ACC112 (cell line): ENCODE measurements at regions not wholly inside any gene's neighbourhood (a gene's known extent, or its start where the extent isn't known, plus 50 kb on each side); places are given as distances from the start of the nearest gene placed in this dataset.

Source experiments
- H2AFZ ChIP-seq: fragments of 200-600 bp; sonication (generic); one replicate; pipeline ENCODE4 v1.6.0; 2017; ENCODE audit warnings: antibody characterized with exemption, low read length; ENCODE audit not compliant: unreplicated experiment
- H3K27ac ChIP-seq: fragments of 200-600 bp; sonication (generic); 2 replicates; pipeline ENCODE4 v1.5.1; 2014; ENCODE audit warnings: low read depth, mild to moderate bottlenecking, antibody characterized with exemption, low read length, moderate library complexity
- H3K27me3 ChIP-seq: fragments of 200-600 bp; sonication (generic); 2 replicates; pipeline ENCODE4 v1.6.1; 2014; ENCODE audit warnings: mild to moderate bottlenecking, antibody characterized with exemption, low read length, moderate library complexity, mixed read lengths; ENCODE audit not compliant: insufficient read depth
- H3K36me3 ChIP-seq: fragments of 200-600 bp; sonication (generic); 2 replicates; pipeline ENCODE4 v1.6.1; 2016; ENCODE audit warnings: mild to moderate bottlenecking, antibody characterized with exemption, low read length, moderate library complexity, mixed read lengths; ENCODE audit not compliant: insufficient read depth
- H3K4me1 ChIP-seq: fragments of 200-600 bp; sonication (generic); one replicate; pipeline ENCODE4 v1.6.1; 2016; ENCODE audit warnings: low read length, mixed read lengths; ENCODE audit not compliant: insufficient read depth, unreplicated experiment, control insufficient read depth
- H3K4me3 ChIP-seq: fragments of 200-600 bp; sonication (generic); 2 replicates; pipeline ENCODE4 v1.5.1; 2014; ENCODE audit warnings: mild to moderate bottlenecking, low read depth, low read length
- H3K79me2 ChIP-seq: fragments of 200-600 bp; sonication (generic); one replicate; pipeline ENCODE4 v1.6.0; 2016; ENCODE audit warnings: low read length; ENCODE audit not compliant: control insufficient read depth, unreplicated experiment, insufficient read depth

DNA sequence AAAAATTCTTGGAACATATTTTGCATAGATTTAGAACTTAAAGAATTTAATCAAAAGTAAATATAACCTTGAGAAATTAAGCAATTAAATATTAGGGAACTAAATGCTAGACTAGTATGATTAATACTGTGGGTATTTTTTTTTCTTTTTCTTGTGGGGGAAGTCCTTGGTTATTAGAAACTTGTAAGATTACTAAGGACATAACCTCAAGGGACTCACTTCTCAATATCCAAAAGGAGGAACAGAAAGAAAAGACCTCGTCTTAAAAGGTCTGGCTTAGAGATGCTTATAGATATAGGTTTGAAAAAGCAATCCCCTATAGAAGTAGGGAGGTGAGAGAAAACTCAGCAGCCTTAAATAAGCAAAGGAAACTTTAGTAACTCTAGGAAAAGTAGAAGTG, 368.5 kb downstream of the INSC start:
- Histone ChIP-seq H3K79me2 (no peaks in the 10 kb centered on the region), H3K36me3 (no peaks in the 10 kb centered on the region), H3K27me3 (no peaks in the 10 kb centered on the region), H2AFZ (no peak overlapping the region), H3K4me3 (no peak overlapping the region), H3K27ac (no peak overlapping the region), H3K4me1 (no peaks in the 10 kb centered on the region)

DNA sequence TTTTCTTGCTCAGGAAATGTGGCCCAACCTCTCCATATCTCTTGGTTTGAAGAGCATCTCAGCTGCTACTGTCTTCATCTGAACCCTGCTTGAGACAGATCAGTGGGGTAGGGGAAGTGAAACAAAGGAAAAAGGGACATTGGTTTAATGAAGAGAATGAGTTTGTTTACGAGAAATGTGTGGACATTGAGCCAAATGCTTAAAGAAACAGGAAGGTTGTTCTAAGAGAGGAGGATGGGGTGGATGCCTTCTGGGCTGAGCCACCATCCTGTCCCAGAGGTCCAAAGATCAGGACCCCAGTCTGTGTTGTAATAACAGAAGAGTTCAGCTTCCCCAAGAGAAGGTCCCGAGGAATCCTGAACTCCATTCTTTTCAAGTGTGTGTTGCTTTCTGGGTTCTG, 369.7 kb downstream of the INSC start:
- no peak overlapping the region for H3K4me3 ChIP-seq
- H3K79me2 ChIP-seq = no peaks in the 10 kb centered on the region
- H3K27ac ChIP-seq = no peak overlapping the region
- no peaks in the 10 kb centered on the region for H3K4me1 ChIP-seq
- H3K27me3 ChIP-seq = no peaks in the 10 kb centered on the region
- no peak overlapping the region for H2AFZ ChIP-seq
- H3K36me3 ChIP-seq = no peaks in the 10 kb centered on the region

GRCh38 chr11:15485432-15485831, 370.7 kb downstream of the INSC start:
- Histone ChIP-seq H3K4me3 (no peak overlapping the region), H3K27me3 (no peaks in the 10 kb centered on the region), H3K27ac (no peak overlapping the region), H3K36me3 (no peaks in the 10 kb centered on the region), H3K4me1 (no peaks in the 10 kb centered on the region), H3K79me2 (no peaks in the 10 kb centered on the region), H2AFZ (no peak overlapping the region)

DNA sequence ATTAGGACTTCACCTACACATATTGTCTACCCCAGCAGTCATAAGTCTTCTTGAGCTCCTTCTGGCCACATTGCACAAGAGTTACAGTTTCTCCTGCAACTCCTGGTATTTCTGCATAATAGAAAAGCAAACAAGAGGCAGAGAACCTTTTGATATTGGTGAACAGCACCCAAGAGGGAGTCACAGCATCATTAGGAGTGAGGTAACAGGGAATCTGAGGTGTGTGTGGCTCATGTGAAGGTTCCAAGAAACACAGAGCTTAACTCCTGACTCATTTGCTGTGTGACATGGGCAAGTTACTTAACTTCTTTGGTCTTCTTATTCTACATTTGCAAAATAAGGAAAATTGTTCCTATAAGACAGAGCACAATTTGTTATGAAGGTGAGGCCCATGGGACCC, 374.6 kb downstream of the INSC start:
- Histone ChIP-seq H3K79me2 (no peaks in the 10 kb centered on the region), H3K27ac (no peak overlapping the region), H3K4me1 (no peaks in the 10 kb centered on the region), H3K27me3 (no peaks in the 10 kb centered on the region), H3K4me3 (no peak overlapping the region), H2AFZ (no peak overlapping the region), H3K36me3 (no peaks in the 10 kb centered on the region)

DNA sequence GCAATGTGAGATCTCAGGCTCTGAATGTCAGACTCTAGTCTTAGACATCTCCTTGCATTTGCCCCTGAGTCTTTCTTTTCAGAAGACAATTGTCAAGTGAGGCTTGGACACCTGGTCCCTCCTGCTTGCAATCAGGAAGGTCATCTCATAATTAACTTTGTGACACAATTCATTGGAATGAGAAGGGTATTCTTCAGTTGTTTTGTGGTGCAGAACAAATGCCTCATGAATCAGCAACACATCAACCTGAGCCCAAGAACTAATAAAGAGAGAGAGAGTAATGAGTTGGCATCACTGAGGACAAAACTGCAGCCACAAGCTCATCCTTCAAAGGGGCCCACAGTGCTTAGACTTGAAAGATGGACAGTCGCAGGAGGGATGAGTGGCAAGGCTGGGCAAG, 375.8 kb downstream of the INSC start:
- H3K79me2 ChIP-seq = no peaks in the 10 kb centered on the region
- H3K27me3 ChIP-seq = no peaks in the 10 kb centered on the region
- H3K36me3 ChIP-seq = no peaks in the 10 kb centered on the region

GRCh38 chr11:15493066-15493465, 378.3 kb downstream of the INSC start:
- H3K36me3 ChIP-seq = no peaks in the 10 kb centered on the region
- no peaks in the 10 kb centered on the region for H3K4me1 ChIP-seq
- H3K4me3 ChIP-seq = no peak overlapping the region
- no peak overlapping the region for H2AFZ ChIP-seq
- H3K27me3 ChIP-seq = no peaks in the 10 kb centered on the region
- H3K27ac ChIP-seq = no peak overlapping the region
- no peaks in the 10 kb centered on the region for H3K79me2 ChIP-seq

More for the DNA sequence above, 375.8 kb downstream of the INSC start:
- H3K27ac ChIP-seq = no peak overlapping the region
- no peak overlapping the region for H3K4me3 ChIP-seq
- H2AFZ ChIP-seq = no peak overlapping the region
- H3K4me1 ChIP-seq = no peaks in the 10 kb centered on the region

DNA sequence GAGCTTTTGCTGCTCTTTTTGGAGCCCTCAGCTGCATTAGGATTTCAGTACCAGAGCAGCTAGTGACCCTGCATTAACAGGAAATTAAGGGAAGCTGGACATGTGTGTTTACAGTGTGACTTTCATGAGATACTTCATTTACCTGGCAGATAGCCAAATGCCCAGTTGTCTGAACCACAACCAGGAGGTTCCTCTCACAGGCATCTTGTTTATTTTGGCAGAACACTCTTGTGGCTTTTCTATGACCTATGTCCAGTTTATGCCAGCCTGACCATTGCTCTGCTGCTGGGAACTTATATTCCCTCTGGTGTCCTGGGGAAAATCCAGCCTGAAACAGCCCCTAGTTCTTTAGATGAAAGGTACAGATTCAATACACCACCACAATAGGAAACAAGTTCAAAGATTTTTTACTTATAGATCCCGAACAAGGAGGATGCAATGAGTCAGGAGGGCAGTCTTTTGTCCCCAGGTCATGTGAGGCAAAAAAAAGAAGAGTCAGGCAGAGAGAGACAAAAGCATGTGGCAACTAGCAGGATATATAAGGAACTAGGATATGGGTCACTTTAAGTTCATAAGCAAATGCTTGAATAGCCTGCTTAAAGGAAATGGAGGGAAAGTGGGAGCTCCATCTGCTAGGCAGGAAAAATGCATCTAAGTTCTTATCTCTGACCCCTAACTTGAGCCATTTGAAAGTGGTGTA, 379.3 kb downstream of the INSC start:
- Histone ChIP-seq H2AFZ (no peak overlapping the region), H3K36me3 (no peaks in the 10 kb centered on the region), H3K4me3 (no peak overlapping the region), H3K79me2 (no peaks in the 10 kb centered on the region), H3K27ac (no peak overlapping the region), H3K27me3 (no peaks in the 10 kb centered on the region), H3K4me1 (no peaks in the 10 kb centered on the region)

DNA sequence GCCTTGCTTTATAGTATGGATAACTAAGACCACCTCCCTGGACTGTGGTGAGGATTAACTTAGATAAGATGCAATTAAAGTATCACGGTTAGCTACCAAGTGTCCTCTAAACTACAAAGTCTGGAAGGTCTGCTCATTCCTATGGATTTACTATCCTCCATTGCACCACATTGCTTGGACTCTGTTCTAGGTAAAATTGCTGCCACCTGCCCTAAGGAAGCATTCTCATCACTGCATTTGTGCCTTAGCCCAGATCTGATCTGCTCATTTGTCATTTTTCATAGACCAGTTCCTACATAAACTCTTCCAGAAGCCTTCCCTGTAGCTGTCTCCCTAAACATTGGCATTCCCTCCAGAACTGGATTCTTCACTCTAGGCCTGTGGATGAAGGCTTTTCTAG, 380.0 kb downstream of the INSC start:
- H3K4me3 ChIP-seq = no peak overlapping the region
- no peak overlapping the region for H2AFZ ChIP-seq
- no peaks in the 10 kb centered on the region for H3K36me3 ChIP-seq
- H3K4me1 ChIP-seq = no peaks in the 10 kb centered on the region
- H3K79me2 ChIP-seq = no peaks in the 10 kb centered on the region
- no peaks in the 10 kb centered on the region for H3K27me3 ChIP-seq
- no peak overlapping the region for H3K27ac ChIP-seq

DNA sequence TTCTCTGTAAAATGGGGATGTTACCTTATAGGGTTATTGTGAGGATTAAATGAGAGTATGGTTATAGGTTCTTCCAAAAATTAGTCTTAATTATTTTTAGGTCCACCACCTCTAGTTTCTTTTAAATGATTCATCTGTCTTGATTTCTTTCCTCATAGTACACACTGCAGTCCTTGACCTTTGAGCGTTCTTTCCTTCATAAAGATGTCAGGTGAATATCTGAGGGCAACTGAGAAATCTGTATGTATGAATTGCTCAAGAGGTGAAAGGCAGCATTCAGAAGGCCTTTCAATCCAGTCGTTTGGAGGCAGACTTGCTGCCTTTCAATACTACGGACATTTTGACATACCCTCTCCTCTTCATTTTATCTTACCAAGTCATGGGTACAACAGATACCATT, 380.7 kb downstream of the INSC start:
- H3K36me3 ChIP-seq = no peaks in the 10 kb centered on the region
- H3K27me3 ChIP-seq = no peaks in the 10 kb centered on the region
- H3K4me1 ChIP-seq = no peaks in the 10 kb centered on the region
- no peak overlapping the region for H2AFZ ChIP-seq
- no peaks in the 10 kb centered on the region for H3K79me2 ChIP-seq
- no peak overlapping the region for H3K4me3 ChIP-seq
- no peak overlapping the region for H3K27ac ChIP-seq

- Histone ChIP-seq H2AFZ (no peak overlapping the region), H3K79me2 (no peaks in the 10 kb centered on the region), H3K36me3 (no peaks in the 10 kb centered on the region), H3K27me3 (no peaks in the 10 kb centered on the region), H3K27ac (no peak overlapping the region), H3K4me3 (no peak overlapping the region), H3K4me1 (no peaks in the 10 kb centered on the region)
These were observed 382.6 kb downstream of the INSC start for GRCh38 chr11:15497366-15497765.

DNA sequence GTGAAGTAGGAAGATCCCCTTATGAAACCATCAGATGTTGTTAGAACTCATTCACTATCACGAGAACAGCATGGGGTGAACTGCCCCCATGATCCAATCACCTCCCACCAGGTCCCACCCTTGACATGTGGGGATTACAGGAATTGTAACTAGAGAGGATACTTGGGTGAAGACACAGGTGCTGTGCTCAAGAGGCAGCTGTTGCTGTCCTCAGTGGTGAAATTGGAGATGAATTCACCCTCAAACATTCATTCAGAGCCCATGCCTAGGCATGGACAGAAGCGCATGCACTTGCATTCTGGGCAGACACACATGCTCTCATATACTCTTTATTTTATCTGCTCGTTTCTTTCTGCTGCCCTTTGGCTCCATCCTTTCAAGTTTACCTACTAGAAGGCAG, 385.0 kb downstream of the INSC start:
- no peaks in the 10 kb centered on the region for H3K4me1 ChIP-seq
- no peaks in the 10 kb centered on the region for H3K36me3 ChIP-seq
- H2AFZ ChIP-seq = no peak overlapping the region
- no peak overlapping the region for H3K4me3 ChIP-seq
- H3K79me2 ChIP-seq = no peaks in the 10 kb centered on the region
- H3K27me3 ChIP-seq = no peaks in the 10 kb centered on the region
- H3K27ac ChIP-seq = no peak overlapping the region
